ENCODE measurements at regions not wholly inside any gene's neighbourhood (a gene's known extent, or its start where the extent isn't known, plus 50 kb on each side); places are given as distances from the start of the nearest gene placed in this dataset.
"Not testable (repeated sequence)": the region's sequence is repeated elsewhere in the genome, so short reads cannot be mapped to it uniquely, and the experiment has no call there.

DNA sequence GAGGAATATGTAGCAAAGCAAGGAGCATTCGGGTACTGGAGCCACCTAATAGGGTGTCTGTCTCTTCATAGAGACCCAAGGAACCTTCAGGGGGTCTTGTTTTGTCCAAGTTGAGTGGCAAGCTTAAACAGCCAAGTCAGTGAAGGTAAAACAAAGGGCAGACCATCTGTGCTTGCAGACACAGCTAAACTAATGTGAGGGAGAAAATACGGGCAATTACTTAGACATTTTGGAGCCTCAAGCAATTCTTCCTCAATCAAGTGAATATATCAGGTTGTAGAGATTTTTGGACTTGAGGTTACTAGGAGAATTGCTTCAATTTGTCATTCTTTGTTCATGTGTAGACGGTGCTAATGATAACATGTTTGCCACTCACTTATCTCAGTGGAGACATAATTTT is 148.2 kb upstream of the ARHGAP20 start:
- DNase-seq: no peak

DNA sequence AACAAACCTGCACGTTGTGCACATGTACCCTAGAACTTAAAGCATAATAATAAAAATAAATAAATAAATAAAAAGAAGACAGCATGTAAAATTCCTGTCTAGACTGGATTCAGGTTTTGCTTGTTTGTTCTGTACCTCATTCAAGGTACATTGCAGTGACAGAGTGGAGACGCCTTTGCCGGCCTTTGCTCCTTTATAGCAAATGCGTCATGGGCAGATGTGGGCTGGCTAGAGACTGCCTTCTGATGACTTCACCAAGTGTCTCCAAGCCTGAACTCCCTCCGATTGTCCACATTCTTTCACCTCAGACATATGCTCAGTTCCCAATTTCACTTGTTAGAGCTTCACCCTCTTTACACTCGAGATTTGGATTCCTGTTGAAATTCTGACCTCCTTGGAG is 147.8 kb upstream of the ARHGAP20 start:
- DNase-seq: no peak

DNA sequence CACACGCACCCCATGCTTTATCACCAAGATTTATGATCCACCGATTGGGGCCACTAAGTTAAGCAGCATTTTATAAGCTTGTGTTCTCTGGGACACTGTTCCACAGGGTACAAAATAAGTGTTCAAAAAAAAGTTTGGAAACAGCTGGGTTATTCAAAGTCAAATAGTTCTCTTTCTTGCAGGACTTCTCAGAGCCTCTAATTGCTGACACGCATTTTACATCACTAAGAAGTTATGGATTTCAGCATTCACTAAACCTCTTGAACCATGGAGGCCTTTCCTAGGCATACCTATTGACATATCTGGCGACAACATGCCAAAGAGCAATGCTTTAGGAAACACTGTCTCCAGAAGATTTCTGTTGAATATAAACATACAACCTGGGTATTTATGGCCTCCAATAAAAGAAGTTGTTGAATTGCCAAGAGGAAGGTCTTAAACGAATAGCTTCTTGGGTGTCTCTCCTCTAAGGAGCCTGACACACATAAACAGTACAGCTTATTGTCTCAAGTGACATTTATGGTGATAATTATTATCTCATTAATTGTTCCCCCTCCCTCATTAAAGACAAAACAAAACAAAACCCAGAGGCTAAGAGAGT is 147.1 kb upstream of the ARHGAP20 start:
- no peak for DNase-seq

DNA sequence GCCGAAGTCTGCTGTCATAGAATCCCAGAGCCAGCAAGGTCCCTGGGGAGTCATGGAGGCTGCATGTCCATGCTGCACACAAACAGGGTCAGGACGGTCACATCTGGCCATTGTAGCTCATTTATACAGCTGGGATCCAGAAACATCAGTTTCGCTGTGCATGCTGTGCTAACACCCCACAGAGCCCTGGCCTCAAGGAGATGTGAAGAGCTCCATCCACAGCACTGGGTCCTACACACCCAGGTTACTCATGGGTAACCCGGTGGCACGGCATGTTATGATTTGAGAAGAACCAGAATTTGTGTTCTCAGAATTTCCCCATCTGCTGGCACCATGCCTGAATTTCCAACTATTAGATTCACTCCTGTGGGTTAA is 146.3 kb upstream of the ARHGAP20 start:
- DNase-seq: no peak

DNA sequence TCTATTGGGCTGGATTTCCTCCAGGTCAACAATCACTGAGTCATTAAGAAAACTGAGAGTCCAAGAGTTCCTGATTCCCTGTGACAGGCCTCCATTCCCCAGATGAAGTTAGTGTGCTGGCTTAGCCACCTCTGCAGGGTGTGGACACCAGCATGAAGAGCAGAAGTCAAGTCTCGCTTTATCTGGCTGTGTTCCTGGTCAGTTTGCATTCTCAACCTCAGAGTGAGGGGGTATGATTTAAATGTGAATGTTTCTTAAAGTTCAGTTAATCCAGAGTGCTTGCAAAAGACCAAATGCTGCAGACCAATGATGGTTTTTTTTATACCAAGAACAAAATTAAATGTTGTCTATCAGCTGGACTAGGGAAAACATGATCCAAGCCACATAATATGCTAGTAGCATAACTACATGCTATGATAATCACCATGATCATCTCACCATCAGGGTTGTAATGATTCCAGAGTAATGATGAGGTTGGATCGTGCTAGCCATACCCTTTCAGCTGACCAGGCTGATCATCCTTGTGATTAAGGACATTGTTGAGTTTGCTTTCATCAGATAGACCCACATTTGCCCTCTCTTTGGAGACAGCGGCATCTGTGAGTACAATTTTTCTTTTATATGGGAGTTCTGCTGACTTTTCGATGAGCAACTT is 145.8 kb upstream of the ARHGAP20 start:
- no peak for DNase-seq

DNA sequence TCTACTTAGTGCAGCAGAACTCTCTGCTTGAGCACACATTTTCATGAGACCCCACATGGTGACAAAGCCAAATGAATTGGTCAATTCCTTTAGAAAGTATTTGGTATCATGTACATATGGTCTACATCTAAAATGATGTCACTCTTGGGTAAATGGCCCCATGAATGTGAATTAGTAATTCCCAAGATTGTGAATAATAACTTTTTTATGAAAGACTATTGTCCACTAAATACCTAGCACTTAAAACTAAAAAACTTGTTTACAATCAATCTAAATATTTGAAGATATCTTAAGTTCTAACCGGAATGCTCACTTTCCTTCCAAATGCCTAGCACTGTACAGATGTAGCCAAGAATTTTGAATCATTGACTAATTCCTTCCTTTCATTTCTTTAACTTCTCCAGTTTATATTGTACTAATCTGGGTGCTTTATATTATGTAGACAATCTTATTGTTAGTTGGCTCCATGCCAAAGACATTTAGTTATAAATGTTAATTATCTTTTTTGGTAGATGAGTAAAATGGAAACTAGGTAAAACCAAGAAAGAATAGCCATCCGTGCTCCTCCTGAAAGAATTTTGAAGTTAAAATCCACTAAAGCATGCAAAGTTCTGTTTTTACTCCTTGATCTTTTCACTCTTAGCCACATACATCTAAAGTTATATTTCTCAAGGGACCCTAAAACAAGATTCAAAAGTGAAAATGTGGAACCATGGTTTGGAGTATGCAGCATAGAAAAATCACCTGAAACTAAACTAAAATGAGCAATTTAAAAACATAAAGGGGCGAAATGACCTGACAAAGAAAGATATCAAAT is 145.0 kb upstream of the ARHGAP20 start:
- no peak for DNase-seq

DNA sequence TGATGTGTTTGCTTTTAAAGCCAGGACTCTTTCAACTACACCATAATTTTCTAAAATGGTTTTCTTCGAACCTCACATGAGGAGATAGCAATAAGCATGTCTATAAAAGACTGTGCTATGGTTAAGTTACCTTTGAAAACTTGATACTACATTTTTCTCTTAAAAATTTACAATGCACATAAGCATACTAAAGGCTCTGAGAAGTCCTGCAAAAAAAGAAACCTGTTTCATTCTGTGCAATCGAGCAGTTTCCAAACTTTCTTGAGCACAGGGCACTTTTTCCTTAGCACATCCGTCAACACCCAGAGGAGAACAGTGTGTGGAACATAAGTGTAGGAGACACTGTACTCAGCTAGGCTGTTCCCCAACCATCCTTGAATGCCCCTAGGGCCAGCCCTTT is 144.1 kb upstream of the ARHGAP20 start:
- no peak for DNase-seq

DNA sequence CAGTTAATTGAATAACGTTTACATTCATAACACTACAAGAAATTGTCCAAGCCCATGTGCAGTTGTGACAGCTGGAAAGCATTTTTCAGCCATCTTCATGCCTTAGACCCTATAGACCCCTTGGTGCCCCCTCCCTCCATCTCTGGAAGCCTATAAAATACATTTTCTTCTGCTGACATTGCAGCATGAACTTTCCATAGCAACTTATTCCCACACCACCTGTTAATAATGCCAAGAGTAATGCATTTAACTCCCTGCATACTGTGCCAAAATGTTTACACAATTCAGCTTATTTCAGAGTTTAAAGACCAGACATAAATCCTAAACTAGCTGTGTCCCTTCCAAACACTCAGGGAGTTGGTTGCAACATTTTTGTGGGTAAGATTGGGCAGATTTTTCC is 143.0 kb upstream of the ARHGAP20 start:
- DNase-seq: no peak

DNA sequence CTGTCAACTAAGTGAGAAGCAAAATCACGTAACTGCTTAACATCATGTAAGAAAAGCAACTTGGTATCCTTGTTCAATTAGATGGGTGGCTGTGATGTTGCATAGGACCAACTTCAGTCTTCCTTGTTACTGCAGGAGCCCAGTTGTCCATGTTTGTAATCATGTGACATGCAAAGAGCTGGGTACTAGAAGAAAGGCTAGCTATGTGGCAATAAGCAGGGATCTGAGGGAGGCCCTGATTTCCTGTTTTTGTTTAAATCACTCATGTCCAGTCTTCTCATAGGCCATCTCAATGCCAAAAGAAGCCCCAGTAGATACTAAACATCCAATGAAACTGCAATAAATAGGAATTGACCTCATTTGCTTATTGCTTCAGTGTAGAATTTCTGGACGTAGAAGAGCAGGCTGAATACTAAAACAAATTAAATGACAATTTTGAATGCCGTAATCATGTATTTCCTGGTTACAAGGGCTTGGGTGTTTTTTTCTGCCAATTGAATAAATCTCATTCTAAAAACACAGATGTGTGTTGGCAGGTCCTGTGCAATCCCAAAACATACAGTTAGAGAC is 140.8 kb upstream of the ARHGAP20 start:
- DNase-seq: no peak

DNA sequence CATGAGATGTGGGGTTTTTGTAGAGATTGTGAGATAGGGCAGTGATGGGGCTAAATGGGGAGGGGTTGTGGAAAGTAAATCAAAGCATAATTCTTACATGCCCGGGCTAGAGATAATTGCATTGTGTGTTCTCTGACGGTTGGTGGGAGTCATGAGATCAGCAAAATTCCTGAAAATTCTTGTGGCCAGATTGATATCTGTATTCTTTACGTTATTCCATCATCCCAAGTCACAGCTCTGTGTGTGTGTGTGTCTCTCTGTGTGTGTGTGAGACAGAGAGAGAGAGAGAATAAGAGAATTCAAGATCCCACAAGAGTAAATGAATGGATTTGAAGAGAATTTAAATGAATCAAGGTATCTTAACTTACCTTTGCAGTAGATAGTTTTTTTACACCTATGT is 138.6 kb upstream of the ARHGAP20 start:
- no peak for DNase-seq

DNA sequence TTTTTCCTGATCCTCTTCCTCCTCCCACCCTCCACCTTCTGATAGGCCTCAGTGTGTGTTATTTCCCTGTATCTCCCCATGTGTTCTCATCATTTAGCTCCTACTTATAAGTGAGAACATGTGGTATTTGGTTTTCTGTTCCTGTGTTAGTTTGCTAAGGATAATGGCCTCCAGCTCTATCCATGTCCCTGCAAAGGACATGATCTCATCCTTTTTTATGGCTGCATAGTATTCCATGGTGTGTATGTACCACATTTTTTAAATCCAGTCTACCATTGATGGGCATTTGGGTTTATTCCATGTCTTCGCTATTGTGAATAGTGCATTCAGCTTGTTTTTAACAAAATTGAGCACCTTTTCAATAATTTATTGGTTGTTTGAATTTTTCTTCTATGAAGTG is 130.8 kb upstream of the ARHGAP20 start:
- not testable (repeated sequence) for DNase-seq

DNA sequence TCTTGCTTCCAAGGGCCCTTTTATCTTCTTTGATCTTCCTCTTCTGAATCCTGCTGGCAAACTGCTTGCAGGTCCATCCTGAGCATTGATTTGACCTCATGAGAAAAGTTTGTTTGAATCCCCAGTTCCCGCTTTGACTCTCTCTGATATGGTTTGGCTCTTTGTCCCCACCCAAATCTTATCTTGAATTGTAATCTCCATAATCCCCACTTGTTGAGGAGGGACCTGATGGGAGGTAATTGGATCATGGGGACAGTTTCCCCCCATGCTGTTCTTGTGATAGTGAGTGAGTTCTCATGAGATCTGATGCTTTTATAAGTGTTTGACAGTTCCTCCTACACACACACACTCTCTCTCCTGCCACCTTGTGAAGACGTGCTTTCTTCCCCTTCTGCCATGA is 126.6 kb upstream of the ARHGAP20 start:
- no peak for DNase-seq

DNA sequence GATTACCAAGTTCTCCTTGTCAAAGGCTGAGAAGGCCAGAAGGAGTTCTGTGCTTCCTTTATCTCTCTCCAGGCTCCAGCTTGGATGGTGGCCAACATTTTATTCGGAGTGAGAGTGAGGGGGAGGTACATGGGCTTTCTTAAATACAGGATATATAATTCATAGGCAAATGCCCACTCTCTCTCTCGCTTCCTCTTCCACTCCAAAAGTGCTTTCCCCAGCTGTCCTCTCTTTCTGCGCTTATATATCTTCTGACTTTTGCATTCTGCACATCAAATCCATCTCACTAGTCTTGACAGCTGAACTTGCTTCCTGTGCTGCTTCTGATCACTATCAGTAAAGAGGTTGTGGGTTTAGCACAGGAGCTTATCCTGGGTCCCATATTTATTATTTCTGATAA is 125.4 kb upstream of the ARHGAP20 start:
- DNase-seq: no peak

DNA sequence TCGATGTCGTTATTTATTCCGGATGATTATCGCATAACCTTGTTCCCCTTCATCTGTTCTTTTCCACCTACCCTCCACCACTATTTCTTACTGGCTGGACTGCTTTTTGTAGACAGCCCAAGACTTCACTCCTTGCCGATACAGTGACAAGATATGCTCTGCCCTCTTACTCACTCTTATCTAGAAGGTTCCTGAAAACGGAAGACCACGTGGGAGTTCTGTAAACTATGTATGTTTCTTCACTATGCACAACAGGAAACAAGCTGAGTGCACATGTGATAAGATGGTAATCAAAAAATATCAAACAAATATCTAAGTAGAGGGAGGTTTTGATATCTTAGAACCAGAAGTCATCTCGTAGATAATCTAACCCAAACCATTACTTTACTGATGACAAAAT is 122.9 kb upstream of the ARHGAP20 start:
- DNase-seq: no peak

DNA sequence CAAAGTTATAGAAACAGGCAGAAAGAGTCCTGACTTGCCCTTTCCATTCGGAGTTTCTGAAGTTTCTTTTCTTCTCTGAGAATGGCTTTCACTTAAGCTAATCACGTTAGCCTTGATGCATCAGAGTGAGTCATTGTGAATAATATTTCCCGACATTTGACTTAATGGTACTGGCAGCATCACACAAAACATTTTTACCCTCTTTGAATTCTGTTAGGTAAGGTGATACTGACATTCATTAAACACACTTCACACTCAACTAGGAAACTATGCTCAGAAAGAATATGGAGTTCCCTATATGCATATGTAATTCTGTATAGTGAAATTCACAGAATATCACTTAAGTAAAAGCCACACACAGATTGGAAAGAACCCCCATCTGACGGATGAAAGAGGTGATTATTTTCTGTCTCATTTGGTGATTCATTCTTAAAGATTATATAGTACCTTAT is 120.8 kb upstream of the ARHGAP20 start:
- DNase-seq: no peak

DNA sequence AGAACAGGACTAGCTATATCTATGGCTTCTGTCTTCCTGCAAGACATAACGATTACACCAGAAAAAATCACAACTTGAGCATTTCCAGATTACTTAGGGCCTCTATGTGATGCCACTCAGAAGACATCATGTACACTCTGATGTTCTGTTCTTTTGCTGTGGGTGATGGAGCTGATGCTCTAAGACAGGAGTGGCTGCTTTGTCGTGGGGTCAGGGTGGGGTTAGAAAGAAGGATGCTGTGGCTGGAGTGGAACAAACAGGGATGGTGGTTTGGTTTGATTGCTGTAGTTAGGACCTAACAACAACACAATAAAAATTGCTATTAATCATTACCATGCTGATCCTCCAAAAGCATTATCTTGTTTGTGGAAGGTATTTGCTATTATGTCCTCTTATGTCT is 120.3 kb upstream of the ARHGAP20 start:
- no peak for DNase-seq

DNA sequence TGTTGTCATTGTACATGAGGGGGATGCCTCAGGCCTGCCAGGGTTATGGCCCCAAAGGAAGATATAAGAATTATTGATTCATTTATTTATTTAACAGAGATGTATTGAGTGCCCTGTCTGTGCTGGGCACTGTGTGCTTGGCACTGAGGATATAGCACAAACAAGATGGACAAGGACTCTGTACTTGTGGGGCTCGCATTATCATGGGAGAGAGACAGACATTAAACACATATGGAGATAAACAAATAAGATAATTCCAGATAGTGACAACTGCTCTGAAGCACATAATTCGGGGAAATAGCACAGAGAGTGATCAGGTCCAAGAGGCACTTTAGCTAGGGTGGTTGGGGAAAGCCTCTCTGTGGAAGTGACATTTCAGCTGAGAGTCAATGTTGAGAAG is 119.8 kb upstream of the ARHGAP20 start:
- DNase-seq: no peak

DNA sequence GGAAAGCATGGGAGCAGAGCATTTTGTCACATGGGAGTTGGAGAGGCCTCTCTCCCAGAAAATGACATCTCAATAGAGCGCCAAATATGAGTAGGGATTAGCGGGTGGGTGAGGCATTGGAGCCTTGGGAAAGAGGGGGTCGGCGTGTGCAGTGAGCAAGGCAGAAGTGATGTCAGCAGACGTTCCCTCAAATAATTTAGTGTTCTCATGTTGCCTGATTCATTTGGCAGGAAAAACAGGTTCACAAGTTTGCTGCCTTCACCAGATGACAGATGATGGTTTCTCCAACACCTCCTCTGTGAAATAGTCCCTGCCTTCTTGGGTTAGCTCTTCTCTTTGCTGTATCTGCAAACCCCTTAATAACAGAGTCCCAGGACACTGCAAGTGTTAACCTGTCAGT is 118.5 kb upstream of the ARHGAP20 start:
- no peak for DNase-seq

DNA sequence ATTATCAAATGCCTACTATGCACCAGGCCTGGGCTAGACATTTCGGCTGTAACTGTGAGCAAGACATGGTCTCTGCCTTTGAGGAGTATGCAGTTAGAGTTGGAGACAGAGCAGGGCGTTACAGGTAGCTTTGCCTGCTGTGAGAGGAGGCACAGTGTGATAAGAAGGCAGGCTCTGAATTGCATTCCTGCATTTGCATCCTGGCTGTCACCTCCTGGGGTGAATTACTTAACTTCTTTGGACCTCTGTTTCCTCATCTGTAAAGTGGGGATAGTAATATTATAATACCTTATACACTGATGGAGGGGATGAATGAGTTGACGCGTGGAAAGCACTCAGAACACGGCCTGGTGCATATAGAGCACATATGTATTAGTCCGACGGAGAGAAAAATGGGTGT is 118.1 kb upstream of the ARHGAP20 start:
- DNase-seq: no peak

DNA sequence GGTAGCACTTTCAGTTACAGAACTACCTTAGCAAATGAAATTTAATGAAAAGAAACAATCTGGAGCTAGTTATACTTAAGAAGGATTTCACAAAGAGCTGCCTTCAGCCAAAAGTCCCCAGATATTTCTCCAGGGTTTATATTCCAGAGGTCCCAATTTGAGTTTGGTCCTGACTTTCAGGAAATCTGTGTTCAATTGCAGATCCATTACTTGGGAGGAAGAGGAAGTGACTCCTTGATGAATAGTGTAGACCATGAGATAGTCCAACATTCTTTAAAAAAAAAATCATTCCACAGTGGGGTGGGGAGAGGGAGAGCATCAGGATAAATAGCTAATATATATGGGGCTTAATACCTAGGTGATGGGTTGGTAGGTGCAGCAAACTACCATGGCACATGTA is 117.6 kb upstream of the ARHGAP20 start:
- DNase-seq: no peak

DNA sequence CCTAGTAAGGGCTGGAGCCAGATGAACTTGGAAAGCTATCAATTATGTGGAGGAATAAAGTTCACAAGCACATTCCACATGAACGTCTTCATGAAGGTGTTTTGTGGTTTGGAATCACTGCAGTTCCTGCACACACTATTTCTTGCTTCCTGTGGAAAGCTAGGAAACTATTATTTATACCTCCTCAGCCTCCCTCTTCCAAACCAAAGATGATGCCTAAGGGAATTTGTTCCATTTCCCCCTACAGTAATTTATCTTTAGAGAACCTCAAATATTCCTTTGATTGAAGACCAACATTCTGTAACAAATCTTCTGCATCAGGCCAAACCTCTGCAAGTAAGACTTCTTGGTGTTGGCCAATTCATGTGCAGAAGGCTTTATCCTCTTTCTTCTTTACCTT is 115.8 kb upstream of the ARHGAP20 start:
- DNase-seq: no peak

DNA sequence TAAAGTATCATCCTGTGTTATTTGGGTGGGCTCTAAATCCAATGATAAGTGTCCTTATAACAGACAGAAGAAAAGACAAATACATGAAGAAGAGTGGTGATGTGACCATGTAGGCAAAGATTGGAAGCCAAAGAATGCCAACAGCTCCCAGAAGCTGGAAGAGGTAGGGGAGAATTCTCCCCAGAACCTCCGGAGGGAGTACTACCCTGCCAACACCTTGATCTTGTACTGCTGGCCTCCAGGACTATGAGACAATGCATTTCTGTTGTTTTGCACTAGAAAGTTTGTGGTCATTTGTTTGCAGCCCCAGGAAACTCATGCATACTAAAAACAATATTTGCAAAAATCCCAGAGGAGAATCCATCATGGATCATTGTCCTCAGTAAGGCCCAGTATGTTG is 115.0 kb upstream of the ARHGAP20 start:
- DNase-seq: no peak

DNA sequence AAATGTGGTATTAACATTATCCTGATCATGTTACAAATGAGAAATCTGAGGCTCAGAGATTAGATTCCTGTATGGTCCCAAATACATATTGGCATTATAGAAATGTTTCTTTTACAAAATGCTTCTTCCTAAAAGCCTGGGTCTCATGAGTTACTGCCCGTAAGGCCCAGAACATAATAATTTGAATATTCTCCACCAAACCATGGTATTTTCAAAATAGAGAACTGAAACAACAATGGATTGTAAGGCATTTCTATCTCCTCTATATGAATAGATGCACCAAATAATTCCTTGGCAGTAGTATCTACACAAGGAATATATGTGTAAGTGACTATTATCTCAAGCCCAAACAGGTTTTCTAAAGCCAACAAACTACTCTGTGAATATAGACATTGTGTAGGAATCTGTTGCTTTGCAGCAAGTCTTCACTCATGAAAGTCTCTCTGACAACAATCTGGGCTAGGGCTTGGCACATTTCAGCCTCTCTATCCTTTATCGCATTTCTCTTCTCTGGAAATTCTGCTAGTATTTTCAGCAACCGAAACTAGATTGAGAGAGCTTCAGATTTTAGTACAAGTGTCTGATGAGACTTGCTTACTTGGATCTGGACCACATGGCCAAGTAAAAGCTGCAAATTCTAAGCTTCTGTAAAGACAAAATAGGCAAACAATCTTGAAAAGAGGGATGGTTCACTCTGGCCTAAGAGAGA is 112.8 kb upstream of the ARHGAP20 start:
- no peak for DNase-seq

Data from cerebellar nuclear complex (tissue), 1 donor.